ENCODE measurements at regions not wholly inside any gene's neighbourhood (a gene's known extent, or its start where the extent isn't known, plus 50 kb on each side); places are given as distances from the start of the nearest gene placed in this dataset.
"Not testable (repeated sequence)": the region's sequence is repeated elsewhere in the genome, so short reads cannot be mapped to it uniquely, and the experiment has no call there.

- no peak for DNase-seq (ENCODE audit: low read depth)
Observed at GRCh38 chr13:40340368-40341095, 325.9 kb downstream of the FOXO1 start.

- DNase-seq (ENCODE audit: low read depth) = no peak
Observed at GRCh38 chr13:40341096-40341471, 325.4 kb downstream of the FOXO1 start.

GRCh38 chr13:40341501-40341900 is 324.9 kb downstream of the FOXO1 start:
- DNase-seq (ENCODE audit: low read depth) = no peak

- no peak for DNase-seq (ENCODE audit: low read depth)
Observed at GRCh38 chr13:40342461-40342860, 324.0 kb downstream of the FOXO1 start.

- DNase-seq (ENCODE audit: low read depth) = no peak
Observed at GRCh38 chr13:40342901-40343300, 323.5 kb downstream of the FOXO1 start.

- DNase-seq (ENCODE audit: low read depth) = no peak
Observed at GRCh38 chr13:40343550-40344269, 322.7 kb downstream of the FOXO1 start.

GRCh38 chr13:40344270-40345148 is 321.9 kb downstream of the FOXO1 start:
- DNase-seq (ENCODE audit: low read depth) = no peak

GRCh38 chr13:40345149-40345514 is 321.3 kb downstream of the FOXO1 start:
- DNase-seq (ENCODE audit: low read depth) = no peak

- DNase-seq (ENCODE audit: low read depth) = no peak
Observed at GRCh38 chr13:40345654-40346372, 320.6 kb downstream of the FOXO1 start.

GRCh38 chr13:40346592-40346991 is 319.8 kb downstream of the FOXO1 start:
- DNase-seq (ENCODE audit: low read depth) = no peak

GRCh38 chr13:40348096-40348679 is 318.3 kb downstream of the FOXO1 start:
- no peak for DNase-seq (ENCODE audit: low read depth)

GRCh38 chr13:40350283-40350992 is 316.0 kb downstream of the FOXO1 start:
- DNase-seq (ENCODE audit: low read depth) = no peak

- DNase-seq (ENCODE audit: low read depth) = no peak
Observed at GRCh38 chr13:40351537-40352379, 314.7 kb downstream of the FOXO1 start.

- no peak for DNase-seq (ENCODE audit: low read depth)
Observed at GRCh38 chr13:40352380-40352778, 314.1 kb downstream of the FOXO1 start.

GRCh38 chr13:40352802-40353562 is 313.5 kb downstream of the FOXO1 start:
- DNase-seq (ENCODE audit: low read depth) = no peak

GRCh38 chr13:40355126-40355724 is 311.2 kb downstream of the FOXO1 start:
- DNase-seq (ENCODE audit: low read depth) = no peak

- no peak for DNase-seq (ENCODE audit: low read depth)
Observed at GRCh38 chr13:40356011-40356410, 310.4 kb downstream of the FOXO1 start.

GRCh38 chr13:40356458-40356857 is 310.0 kb downstream of the FOXO1 start:
- DNase-seq (ENCODE audit: low read depth) = not testable (repeated sequence)

- DNase-seq (ENCODE audit: low read depth) = no peak
Observed at GRCh38 chr13:40362502-40362901, 303.9 kb downstream of the FOXO1 start.

All from HS-27A (cell line).